Neural cell (in vitro differentiated cells): ENCODE measurements at regions not wholly inside any gene's neighbourhood (a gene's known extent, or its start where the extent isn't known, plus 50 kb on each side); places are given as distances from the start of the nearest gene placed in this dataset.

ENCODE experiments used
- H2AFZ ChIP-seq: fragments of 200-600, 300-800 bp; sonication (generic), shearing (Covaris generic); 2 replicates; pipeline ENCODE4 v1.6.0; 2014; ENCODE audit warnings: low read depth, mild to moderate bottlenecking, antibody characterized with exemption, low read length, moderate library complexity
- H3F3A ChIP-seq: fragments of 200-600 bp; shearing (Covaris generic); 2 replicates; pipeline ENCODE4 v1.6.1; 2016; ENCODE audit warnings: mild to moderate bottlenecking, moderate library complexity, mixed read lengths, antibody characterized with exemption, low read length; ENCODE audit not compliant: insufficient read depth, poor library complexity, severe bottlenecking
- H3K27ac ChIP-seq: fragments of 200-600, 300-800 bp; sonication (generic), shearing (Covaris generic); 2 replicates; pipeline ENCODE4 v1.5.1; 2014; ENCODE audit warnings: mild to moderate bottlenecking, low read length, moderate library complexity
- H3K27me3 ChIP-seq: fragments of 300-800, 200-600 bp; sonication (generic), shearing (Covaris generic); 2 replicates; pipeline ENCODE4 v1.6.0; 2014; ENCODE audit warnings: mild to moderate bottlenecking, low read depth, low read length, moderate library complexity; ENCODE audit not compliant: insufficient read depth
- H3K36me3 ChIP-seq: fragments of 300-800, 200-600 bp; sonication (generic), shearing (Covaris generic); 2 replicates; pipeline ENCODE4 v1.5.1; 2014; ENCODE audit warnings: mild to moderate bottlenecking, antibody characterized with exemption, low read length, moderate library complexity; ENCODE audit not compliant: insufficient read depth
- H3K4me2 ChIP-seq: fragments of 300-800, 200-600 bp; sonication (generic), shearing (Covaris generic); 2 replicates; pipeline ENCODE4 v1.6.0; 2014; ENCODE audit warnings: mild to moderate bottlenecking, low read length
- H3K4me3 ChIP-seq: fragments of 300-800, 200-600 bp; sonication (generic), shearing (Covaris generic); 2 replicates; pipeline ENCODE4 v1.5.1; 2014; ENCODE audit warnings: mild to moderate bottlenecking, low read length, moderate library complexity
- H3K79me2 ChIP-seq: fragments of 200-600 bp; shearing (Covaris generic); replicated peaks from 2 replicates; pipeline ENCODE4 v1.6.0; 2014; ENCODE audit warnings: mild to moderate bottlenecking, low read length, moderate library complexity; ENCODE audit not compliant: insufficient read depth
- H3K9ac ChIP-seq: fragments of 300-800, 200-600 bp; sonication (generic), shearing (Covaris generic); 2 replicates; pipeline ENCODE4 v1.6.1; 2016; ENCODE audit warnings: mild to moderate bottlenecking, low read length, mixed read lengths
- H3K9me2 ChIP-seq: fragments of 200-600 bp; shearing (Covaris generic); 2 replicates; pipeline ENCODE4 v1.6.1; 2016; ENCODE audit warnings: mild to moderate bottlenecking, low read length, mixed read lengths; ENCODE audit not compliant: insufficient read depth
- H3K9me3 ChIP-seq: fragments of 200-600, 300-800 bp; sonication (generic), shearing (Covaris generic); 2 replicates; pipeline ENCODE4 v1.6.1; 2016; ENCODE audit warnings: mild to moderate bottlenecking, mixed run types, low read length, moderate library complexity, mixed read lengths
- H4K20me1 ChIP-seq: fragments of 200-600 bp; shearing (Covaris generic); 2 replicates; pipeline ENCODE4 v1.6.1; 2016; ENCODE audit warnings: mild to moderate bottlenecking, mixed run types; ENCODE audit not compliant: insufficient read depth
- CTCF ChIP-seq: fragments of 450-650 bp; IDR thresholded peaks from 2 replicates; pipeline ENCODE4 v1.5.1; 2014; ENCODE audit warnings: antibody characterized with exemption, mild to moderate bottlenecking, moderate library complexity; ENCODE audit not compliant: poor library complexity, severe bottlenecking
- EP300 ChIP-seq: fragments of 450-650 bp; conservative IDR thresholded peaks from 2 replicates; pipeline ENCODE4 v1.6.1; 2014; ENCODE audit warnings: antibody characterized with exemption, mild to moderate bottlenecking, moderate library complexity; ENCODE audit not compliant: poor library complexity, severe bottlenecking
- EZH2 ChIP-seq: fragments of 200-600, 300-800 bp; shearing (Covaris generic), sonication (generic); IDR thresholded peaks from 2 replicates; pipeline ENCODE4 v1.6.1; 2014; ENCODE audit warnings: antibody characterized with exemption, low read length, borderline replicate concordance, mild to moderate bottlenecking; ENCODE audit not compliant: insufficient read depth, poor library complexity, severe bottlenecking
- MXI1 ChIP-seq: fragments of 450-650 bp; conservative IDR thresholded peaks from 2 replicates; pipeline ENCODE4 v1.6.1; 2014; ENCODE audit warnings: antibody characterized with exemption, mild to moderate bottlenecking; ENCODE audit not compliant: poor library complexity, severe bottlenecking
- POLR2AphosphoS5 ChIP-seq: IDR thresholded peaks from 2 replicates; pipeline ENCODE4 v1.6.1; 2012
- RAD21 ChIP-seq: fragments of 450-650 bp; conservative IDR thresholded peaks from 2 replicates; pipeline ENCODE4 v1.6.1; 2014; ENCODE audit warnings: antibody characterized with exemption, mild to moderate bottlenecking, moderate library complexity
- SMC3 ChIP-seq: fragments of 450-650 bp; conservative IDR thresholded peaks from 2 replicates; pipeline ENCODE4 v1.6.1; 2014; ENCODE audit warnings: antibody characterized with exemption, mild to moderate bottlenecking, moderate library complexity; ENCODE audit not compliant: poor library complexity
- TAF1 ChIP-seq: IDR thresholded peaks from 2 replicates; pipeline ENCODE4 v1.6.1; 2012; ENCODE audit warnings: low read depth
- TF ChIP-seq, protein P1 (sequence below): IDR thresholded peaks from 2 replicates; pipeline ENCODE4 v1.6.1; 2012; ENCODE audit warnings: borderline replicate concordance

GRCh38 chr4:148944839-148945219, 502.6 kb upstream of the NR3C2 start:
- TF ChIP-seq CTCF (no peak), SMC3 (no peak), TAF1 (no peak), MXI1 (no peak), EP300 (no peak), POLR2AphosphoS5 (no peak), EZH2 (no peak), RAD21 (no peak)
- TF ChIP-seq, protein P1, sequence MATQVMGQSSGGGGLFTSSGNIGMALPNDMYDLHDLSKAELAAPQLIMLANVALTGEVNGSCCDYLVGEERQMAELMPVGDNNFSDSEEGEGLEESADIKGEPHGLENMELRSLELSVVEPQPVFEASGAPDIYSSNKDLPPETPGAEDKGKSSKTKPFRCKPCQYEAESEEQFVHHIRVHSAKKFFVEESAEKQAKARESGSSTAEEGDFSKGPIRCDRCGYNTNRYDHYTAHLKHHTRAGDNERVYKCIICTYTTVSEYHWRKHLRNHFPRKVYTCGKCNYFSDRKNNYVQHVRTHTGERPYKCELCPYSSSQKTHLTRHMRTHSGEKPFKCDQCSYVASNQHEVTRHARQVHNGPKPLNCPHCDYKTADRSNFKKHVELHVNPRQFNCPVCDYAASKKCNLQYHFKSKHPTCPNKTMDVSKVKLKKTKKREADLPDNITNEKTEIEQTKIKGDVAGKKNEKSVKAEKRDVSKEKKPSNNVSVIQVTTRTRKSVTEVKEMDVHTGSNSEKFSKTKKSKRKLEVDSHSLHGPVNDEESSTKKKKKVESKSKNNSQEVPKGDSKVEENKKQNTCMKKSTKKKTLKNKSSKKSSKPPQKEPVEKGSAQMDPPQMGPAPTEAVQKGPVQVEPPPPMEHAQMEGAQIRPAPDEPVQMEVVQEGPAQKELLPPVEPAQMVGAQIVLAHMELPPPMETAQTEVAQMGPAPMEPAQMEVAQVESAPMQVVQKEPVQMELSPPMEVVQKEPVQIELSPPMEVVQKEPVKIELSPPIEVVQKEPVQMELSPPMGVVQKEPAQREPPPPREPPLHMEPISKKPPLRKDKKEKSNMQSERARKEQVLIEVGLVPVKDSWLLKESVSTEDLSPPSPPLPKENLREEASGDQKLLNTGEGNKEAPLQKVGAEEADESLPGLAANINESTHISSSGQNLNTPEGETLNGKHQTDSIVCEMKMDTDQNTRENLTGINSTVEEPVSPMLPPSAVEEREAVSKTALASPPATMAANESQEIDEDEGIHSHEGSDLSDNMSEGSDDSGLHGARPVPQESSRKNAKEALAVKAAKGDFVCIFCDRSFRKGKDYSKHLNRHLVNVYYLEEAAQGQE, result no peak
- Histone ChIP-seq H3K9ac (no peak overlapping the region), H3K4me2 (no peak overlapping the region), H3F3A (no peaks in the 10 kb centered on the region), H4K20me1 (no peaks in the 10 kb centered on the region), H2AFZ (no peak overlapping the region), H3K4me3 (no peak overlapping the region), H3K27ac (no peak overlapping the region), H3K9me2 (no peaks in the 10 kb centered on the region), H3K79me2 (no peaks in the 10 kb centered on the region), H3K27me3 (no peaks in the 10 kb centered on the region), H3K9me3 (no peaks in the 10 kb centered on the region), H3K36me3 (no peaks in the 10 kb centered on the region)

DNA sequence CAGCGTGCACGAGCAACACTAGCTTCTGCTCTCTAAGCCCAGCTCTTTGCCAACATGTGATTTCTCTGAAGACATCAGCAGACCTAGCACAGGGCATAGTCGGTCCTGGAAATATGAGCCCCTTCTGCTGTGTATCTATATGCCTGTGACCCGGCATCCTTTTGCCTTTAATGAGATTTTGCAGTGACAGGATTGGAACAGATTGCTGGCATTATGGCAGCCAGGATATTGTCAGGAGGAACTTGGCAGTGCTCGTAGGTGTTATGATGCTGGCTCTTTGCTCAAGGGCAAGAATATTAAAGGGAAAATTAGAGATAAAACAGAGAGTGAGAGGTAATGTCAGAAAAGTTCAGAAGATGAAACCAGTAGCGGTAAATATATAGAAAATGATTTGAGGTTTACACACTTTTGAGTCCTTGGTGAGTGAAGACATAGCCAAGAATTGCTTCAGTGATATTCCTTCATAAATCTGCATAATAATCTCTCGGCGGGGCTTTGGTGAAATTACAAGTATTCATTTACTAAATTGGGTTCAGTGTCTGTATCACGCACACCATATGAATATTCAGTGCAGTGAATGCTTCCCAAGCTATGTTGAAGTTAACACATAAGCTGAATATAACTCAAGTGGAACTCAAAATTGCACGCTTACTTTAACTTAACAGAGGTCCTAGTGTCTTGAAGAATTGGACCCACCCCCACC, 502.1 kb upstream of the NR3C2 start:
- no peak overlapping the region for H3K9ac ChIP-seq
- H3K9me2 ChIP-seq, result no peaks in the 10 kb centered on the region
- H2AFZ ChIP-seq, result no peak overlapping the region
- TF ChIP-seq TAF1 (no peak), POLR2AphosphoS5 (no peak), MXI1 (no peak)
- TF ChIP-seq, protein P1, result no peak
- H4K20me1 ChIP-seq, result no peaks in the 10 kb centered on the region
- H3K79me2 ChIP-seq, result no peaks in the 10 kb centered on the region
- H3K9me3 ChIP-seq, result no peaks in the 10 kb centered on the region
- no peaks in the 10 kb centered on the region for H3K36me3 ChIP-seq
- H3K4me2 ChIP-seq, result no peak overlapping the region
- H3K27ac ChIP-seq, result no peak overlapping the region
- H3K4me3 ChIP-seq, result no peak overlapping the region
- no peaks in the 10 kb centered on the region for H3K27me3 ChIP-seq
- H3F3A ChIP-seq, result no peaks in the 10 kb centered on the region
